ENCODE measurements at regions not wholly inside any gene's neighbourhood (a gene's known extent, or its start where the extent isn't known, plus 50 kb on each side); places are given as distances from the start of the nearest gene placed in this dataset.

DNA sequence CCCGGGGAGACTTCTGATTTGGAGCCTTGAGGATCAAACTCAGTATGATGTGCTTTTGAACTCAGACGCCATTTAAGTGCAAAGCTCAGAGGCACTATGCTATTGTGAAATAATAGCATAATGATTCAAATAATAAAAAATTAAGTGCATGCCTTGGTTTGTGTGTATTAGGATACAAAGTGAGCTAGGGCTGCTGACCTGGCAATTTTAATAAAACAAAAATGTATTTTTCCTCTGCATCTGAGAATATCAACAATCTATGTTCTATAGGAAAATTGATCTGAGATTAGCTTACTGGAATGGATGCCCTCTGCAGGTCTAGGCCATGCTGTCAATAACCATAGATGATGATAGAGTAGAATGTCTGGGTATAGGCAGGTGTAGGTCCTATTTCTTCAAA lies 278.8 kb downstream of the DCDC2C start:
- TF ChIP-seq, protein P1, sequence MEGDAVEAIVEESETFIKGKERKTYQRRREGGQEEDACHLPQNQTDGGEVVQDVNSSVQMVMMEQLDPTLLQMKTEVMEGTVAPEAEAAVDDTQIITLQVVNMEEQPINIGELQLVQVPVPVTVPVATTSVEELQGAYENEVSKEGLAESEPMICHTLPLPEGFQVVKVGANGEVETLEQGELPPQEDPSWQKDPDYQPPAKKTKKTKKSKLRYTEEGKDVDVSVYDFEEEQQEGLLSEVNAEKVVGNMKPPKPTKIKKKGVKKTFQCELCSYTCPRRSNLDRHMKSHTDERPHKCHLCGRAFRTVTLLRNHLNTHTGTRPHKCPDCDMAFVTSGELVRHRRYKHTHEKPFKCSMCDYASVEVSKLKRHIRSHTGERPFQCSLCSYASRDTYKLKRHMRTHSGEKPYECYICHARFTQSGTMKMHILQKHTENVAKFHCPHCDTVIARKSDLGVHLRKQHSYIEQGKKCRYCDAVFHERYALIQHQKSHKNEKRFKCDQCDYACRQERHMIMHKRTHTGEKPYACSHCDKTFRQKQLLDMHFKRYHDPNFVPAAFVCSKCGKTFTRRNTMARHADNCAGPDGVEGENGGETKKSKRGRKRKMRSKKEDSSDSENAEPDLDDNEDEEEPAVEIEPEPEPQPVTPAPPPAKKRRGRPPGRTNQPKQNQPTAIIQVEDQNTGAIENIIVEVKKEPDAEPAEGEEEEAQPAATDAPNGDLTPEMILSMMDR (IDR thresholded peaks at IDR 0.05), result no peak
- no peak for TF ChIP-seq ZFX (IDR thresholded peaks at IDR 0.05; ENCODE audit: borderline replicate concordance)
